ENCODE measurements at regions not wholly inside any gene's neighbourhood (a gene's known extent, or its start where the extent isn't known, plus 50 kb on each side); places are given as distances from the start of the nearest gene placed in this dataset.

DNA sequence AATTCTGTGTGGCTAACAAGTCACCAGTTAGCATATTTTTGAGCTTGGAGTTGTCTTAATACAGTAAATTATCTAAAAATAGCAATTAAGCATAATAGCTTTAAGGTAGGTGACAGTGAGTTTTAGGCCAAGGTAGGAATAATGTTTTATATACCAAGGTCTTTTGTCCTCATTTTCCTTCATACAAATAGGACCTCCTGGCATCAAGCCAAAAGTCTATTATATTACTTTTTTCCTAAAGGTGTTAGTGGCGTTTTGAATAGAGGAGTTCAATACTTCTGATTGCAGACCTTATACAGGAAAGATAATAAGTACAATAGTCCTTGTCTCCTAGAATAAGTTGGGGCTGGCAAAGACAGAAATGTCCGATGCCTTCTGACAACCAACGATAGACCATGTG, 2277.7 kb downstream of the TP53TG3F start:
- DNase-seq: no peak

DNA sequence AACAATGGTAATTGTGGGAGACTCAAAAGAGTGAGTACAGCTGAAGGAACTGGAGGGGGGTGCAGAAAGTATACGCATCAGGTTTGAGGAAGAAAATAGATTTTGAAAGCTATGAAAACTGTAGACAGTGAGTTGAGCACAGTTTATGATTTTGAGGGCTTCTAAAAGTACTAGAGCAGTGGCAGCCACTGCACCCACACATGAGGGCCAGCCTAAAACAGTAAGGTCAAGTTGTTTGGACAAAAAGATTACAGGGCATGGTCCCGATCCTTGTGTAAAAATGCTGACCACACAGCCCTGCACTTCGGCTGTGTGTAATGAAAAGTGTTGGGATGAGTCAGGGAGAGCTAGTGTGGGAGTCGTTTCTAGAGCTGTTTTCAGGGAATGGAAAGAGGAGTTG, 2282.1 kb downstream of the TP53TG3F start:
- no peak for DNase-seq

DNA sequence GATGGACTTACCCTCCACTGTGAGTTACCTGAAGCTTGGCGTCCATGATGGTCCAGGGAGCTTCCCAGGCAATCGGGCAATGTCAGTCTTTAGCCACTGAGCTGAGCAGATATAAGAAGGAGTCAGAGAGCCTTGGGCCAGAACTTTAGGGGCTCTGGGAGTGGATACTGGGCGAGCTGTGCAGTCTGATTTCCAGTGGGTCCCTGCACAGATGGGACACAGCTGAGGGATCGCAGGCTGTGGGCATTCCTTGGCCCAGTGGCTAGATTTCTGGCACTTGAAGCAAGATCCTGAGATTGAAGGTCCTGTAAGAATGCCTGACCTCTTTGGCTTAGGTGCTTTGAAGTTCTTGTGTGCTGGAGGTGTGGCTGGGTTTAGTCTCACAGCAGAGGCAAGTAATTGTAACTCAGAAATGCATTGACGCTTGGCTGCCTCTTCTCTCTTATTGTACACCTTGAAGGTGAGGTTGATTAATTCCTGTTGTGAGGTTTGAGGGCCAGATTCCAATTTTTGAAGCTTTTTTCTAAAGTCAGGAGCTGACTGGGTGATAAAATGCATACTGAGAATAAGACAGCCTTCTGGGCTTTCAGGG, 2283.8 kb downstream of the TP53TG3F start:
- DNase-seq: no peak

DNA sequence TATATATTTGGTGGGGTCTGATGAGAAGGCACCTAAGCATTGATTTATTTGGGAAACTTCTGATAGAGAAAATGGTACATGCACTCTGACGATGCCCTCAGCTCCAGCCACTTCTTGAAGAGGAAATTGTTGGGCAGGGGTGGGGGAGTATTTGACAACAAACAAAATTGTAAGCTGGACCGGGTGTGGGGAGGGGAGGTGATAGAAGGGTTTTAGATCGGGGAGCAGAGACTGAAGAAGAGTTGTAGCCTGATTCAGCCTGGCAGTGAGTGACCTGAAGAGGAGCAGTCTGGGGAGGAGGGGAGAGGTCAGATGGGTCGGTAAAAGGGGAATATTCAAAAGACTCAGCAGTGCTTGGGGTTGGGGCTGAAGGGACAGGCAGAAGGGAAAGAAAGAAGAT, 2284.7 kb downstream of the TP53TG3F start:
- no peak for DNase-seq

DNA sequence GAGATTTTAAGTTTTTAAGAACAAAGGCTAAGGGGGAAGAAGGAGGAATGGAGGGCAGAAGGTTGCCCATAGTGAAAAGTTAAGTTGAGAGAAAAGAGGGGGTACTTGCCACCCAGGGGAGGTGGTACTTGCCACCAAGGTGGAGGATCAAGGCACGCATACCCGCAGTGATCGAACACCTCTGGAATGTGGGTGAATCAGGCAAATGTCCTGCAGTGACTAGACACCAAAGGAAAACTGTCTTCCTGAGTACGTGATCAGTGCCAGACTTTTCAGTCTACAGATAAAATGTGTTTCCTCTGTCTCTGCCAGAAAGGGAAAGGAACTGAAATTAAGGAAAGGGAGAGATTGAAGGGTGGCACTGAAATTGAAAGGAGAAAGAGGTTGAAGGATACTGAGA, 2285.3 kb downstream of the TP53TG3F start:
- no peak for DNase-seq

DNA sequence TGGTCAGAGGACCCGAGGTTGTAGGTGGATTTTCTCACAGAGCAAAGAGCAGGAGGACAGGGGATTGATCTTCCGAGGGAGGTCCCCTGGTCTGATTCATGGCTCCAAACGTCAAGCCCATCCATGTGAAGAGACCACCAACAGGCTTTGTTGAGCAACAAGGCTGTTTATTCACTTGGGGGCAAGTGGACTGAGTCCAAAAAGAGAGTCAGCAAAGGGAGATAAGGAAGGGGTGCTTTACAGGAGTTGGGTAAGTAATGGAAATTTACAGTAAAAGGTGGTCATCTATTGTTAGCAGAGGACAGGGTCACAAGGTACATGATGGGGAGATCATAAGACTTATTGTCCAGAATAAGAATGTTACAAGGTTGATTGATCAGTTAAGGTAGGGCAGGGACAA, 2285.8 kb downstream of the TP53TG3F start:
- DNase-seq: no peak

DNA sequence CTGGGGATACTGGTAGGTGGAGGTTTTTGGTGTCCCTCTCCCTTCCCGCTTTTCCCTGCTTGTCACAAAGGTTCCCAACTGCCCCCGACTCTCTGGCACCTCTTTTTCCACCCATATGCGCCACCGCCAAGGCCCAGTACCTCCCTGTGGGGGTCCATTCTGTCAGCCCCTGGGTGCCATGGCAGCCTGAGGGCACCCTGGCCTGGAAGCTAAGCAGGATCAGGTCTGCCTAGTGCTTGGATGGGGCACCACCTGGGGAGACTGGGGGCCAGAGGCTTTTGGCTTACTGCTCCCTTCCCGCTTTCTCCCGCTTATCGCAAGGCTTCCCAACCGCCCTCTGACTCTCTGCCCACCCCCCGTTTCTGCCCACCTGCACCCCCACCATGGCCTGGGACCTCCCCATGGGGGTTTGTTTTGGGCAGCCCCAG, 2286.4 kb downstream of the TP53TG3F start:
- no peak for DNase-seq

DNA sequence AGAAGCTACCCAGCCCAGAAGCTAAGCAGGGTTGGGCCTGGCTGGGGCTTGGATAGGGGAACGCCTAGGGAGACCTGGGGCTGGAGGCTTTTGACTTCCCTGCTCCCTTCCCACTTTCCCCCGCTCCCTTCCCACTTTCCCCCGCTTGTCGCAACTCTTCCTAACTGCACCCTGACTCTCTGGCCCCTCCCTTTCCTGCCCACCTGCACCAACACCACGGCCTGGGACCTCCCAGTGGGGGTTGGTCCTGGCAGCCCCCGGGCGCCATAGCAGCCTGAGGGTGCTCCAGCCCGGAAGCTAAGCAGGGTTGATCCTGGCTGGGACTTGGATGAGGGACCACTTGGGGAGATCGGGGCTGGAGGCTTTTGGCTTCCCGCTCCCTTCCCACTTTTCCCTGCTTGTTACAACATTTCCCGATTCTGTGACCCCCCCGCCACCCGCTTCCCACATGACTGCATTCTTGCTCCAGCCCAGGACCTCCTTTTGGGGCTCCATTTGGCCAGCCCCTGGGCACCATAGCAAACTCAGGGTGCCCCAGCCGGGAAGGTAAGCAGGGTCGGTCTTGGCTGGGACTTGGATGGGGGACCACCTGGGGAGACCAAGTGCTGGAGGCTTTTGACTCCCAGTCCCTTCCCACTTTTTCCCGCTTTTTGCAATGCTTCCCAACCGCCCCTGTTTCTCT, 2287.0 kb downstream of the TP53TG3F start:
- DNase-seq: no peak

DNA sequence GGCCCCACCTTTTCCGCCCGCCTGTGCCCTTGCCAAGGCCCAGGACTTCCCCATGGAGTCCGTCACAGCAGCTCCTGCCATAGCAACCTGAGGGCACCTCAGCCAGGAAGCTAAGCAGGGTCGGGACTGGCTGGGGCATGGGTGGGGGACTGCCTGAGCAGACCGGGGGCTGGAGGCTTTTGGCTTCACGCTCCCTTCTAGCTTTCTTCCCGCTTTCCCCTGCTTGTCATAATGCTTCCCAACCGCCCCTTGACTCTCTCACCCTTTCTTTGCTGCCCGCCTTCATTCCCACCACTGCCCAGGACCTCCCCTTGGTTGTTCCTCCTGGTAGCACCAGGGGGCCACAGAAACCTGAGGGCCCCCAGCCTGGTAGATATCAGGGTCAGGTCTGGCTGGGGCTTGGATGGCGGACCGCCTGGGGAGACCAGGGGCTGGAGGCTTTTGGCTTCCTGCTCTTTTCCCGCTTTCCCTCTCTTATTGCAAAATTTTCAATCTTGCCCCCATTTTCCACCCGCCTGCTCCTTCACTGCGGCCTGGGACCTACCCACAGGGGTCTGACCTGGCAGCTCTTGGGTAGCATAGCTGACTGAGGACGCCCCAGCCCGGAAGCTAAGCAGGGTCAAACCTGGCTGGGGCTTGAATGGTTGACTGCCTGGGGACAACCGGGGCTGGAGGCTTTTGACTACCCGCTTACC, 2287.7 kb downstream of the TP53TG3F start:
- no peak for DNase-seq

DNA sequence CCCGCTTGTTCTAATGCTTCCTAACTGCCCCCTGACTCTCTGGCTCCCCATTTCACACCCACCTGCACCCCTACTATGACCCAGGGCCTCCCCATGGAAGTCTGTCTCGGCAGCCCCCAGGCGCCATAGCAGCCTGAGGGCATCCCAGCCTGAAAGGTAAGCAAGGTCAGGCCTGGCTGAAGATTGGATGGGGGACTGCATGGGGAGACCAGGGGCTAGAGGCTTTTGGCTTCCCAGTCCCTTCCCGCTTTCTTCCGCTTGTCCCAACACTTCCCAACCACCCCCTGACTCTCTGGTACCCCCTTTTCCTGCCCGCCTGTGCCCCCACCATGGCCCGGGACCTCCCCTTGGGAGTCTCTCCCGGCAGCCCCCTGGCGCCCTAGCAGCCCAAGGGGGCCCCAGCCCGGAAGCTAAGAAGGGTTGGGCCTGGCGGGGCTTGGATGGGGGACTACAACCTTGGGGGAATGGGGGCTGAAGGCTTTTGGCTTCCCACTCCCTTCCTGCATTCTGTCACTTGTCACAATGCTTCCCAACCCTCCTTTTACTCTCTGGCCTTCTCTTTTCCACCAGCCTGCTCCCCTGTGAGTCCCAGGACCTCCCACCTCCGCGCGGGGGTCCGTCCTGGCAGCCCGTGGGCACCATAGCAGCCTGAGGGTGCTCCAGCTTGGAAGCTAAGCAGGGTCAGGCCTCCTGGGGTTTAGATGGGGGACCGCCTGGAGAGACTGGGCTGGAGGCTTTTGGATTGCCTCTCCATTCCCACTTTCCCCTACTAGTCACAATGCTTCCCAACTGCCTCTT, 2288.4 kb downstream of the TP53TG3F start:
- DNase-seq: no peak

DNA sequence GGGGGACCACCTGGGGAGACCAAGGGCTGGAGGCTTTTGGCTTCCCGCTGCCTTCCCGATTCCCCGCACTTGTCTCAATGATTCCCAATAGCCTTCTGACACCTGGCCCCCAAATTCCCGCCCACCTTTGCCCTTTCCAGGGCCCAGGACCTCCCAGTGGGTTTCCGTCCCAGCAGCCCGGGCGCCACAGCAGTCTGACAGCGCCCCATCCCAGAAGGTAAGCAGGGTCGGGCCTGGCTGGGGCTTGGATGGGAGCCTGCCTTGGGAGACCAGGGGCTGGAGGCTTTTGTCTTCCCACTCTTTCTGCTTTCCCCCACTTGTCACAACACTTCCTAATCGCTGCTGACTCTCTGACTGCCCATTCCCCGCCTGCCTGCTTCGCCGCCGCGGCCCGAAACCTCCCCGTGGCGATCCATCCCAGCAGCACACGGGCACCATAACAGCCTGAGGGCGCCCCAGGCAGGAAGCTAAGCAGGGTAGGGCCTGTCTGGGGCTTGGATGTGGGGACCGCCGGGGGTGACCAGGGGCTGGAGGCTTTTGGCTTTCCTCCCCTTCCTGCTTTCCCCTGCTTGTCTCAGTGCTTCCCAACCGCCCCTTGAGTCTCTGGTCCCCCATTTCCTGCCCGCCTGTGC, 2289.3 kb downstream of the TP53TG3F start:
- no peak for DNase-seq

DNA sequence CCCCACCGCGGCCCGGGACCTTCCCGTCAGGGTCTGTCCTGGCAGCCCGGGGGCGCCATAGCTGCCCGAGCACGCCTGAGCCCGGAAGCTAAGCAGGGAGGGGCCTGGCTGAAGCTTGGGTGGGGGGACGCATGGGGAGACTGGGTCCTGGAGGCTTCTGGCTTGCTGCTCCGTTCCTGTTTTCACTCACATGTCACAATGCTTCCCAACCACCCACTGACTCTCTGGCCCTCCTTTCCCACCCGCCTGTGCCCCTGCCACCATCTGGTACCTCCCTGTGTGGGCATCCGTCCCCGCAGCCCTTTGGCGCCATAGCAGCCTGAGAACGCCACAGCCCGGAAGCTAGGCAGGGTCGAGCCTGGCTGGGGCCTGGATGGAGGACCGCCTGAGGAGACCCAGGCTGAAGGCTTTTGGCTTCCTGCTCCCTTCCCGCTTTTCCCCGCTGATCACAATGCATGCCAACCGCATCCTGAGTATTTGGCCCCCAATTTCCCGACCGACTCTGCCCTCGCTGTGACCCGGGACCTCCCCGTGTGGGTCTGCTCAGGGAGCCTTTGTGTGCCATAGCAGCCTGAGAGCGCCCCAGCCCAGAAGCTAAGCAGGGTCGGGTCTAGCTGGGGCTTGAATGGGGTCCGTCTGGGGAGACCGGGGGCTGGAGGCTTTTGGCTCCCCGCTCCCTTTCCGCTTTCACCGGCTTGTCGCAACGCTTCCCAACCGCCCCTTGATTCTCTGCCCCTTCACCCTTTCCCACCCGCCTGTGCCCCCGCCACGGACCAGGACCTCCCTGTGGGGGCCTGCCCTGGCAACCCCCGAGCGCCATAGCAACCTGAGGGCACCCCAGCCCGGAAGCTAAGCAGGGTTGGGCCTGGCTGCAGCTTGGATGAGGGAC, 2290.1 kb downstream of the TP53TG3F start:
- no peak for DNase-seq

DNA sequence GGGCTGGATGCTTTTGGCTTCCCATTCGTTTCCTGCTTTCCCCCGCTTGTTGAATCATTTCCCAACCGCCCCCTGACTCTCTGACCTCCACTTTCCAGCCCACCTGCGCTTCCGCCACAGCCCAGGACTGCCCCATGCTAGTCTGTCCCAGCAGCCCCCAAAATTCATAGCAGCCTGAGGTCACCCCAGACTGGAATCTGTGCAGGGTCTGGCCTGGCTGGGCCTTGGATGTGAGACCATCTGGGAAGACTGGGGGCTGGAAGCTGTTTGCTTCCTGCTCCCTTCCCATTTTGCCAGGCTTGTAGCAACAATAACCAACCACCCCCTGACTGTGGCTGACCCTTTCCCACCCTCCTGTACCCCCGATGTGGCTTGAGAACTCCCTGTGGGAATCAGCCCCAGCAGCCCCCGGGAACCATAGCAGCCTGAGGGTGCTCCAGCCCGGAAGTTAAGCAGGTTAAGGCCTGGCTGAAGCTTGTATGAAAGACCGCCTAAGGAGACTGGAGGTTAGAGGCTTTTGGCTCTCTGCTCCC, 2290.8 kb downstream of the TP53TG3F start:
- no peak for DNase-seq

DNA sequence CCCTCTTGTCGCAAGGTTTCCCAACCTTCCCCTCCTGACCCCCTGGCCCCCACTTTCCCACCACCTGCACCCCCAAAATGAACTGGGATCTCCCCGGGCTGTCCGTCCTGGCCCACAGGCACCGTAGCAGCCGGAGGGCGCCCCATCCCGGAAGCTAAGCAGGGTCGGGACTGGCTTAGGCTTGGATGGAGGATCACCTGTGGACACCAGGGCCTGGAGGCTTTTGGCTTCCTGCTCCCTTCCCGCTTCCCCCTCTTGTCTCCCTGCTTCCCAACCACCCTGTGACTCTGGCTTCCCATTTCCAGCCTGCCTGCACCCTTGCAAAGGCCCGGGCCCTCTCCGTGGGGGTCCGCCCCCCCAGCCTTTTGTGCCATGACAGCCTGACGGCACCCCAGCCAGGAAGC, 2291.3 kb downstream of the TP53TG3F start:
- DNase-seq: no peak

DNA sequence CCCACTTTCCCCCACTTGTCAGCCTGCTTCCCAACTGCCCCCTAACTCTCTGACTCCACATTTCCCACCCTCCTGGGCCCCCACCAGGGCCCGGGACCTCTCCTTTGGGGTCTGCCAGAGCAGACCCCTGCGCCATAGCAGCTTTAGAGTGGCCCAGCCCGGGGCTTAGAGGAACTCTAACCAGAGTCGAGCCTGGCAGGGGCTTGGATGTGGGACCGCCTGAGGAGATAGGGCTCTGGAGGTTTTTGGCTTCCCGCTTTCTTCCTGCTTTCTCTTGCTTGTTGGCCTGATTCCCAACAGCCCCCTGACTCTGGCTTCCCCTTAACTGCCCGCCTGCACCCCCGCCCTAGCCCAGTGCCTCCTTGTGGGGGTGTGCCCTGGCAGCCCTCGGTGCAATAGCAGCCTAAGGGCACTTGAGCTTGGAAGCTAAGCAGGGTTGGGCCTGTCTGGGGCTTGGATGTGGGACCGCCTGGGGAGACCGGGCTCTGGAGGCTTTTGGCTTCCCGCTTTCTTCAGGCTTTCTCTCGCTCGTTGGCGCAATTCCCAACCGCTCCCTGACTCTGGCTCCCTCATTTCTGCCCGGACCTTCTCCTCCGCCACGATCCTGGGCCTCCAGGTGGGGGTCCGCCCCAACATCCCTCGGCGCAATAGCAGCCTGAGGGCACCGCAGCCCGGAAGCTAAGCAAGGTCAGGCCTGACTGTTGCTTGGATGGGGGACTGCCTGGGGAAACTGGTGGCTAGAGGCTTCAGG, 2292.0 kb downstream of the TP53TG3F start:
- DNase-seq: no peak

DNA sequence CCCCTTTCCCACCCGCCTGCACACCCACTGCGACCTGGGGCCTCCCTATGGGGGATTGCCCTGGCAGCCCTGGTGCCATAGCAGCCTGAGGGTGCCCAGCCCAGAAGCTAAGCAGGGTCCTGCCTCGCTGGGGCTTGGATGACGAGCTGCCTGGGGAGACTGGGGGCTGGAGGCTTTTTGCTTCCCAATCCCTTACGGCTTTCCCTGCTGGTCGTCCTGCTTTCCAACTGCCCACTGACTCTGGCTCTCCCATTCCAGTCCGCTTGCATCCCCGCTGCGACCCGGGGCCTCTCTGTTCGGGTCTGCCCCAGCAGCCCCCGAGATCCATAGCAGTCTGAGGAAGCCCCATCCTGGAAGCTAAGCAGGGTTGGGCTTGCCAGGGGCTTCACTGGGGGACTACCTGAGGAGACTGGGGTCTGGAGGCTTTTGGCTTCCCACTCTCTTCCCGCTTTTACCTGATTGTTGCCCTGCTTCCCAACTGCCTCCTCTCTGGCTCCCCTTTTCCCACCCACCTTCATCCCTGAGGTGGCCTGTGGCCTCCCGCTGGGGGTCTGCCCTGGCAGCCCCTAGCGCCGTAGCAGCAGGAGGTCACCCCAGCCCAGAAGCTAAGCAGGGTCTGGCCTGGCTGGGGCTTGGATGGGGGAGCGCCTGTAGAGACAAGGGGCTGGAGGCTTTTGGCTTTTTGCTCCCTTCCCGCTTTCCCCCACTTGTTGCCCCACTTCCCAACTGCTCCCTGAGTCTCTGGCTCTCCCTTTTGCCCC, 2292.8 kb downstream of the TP53TG3F start:
- DNase-seq: no peak

DNA sequence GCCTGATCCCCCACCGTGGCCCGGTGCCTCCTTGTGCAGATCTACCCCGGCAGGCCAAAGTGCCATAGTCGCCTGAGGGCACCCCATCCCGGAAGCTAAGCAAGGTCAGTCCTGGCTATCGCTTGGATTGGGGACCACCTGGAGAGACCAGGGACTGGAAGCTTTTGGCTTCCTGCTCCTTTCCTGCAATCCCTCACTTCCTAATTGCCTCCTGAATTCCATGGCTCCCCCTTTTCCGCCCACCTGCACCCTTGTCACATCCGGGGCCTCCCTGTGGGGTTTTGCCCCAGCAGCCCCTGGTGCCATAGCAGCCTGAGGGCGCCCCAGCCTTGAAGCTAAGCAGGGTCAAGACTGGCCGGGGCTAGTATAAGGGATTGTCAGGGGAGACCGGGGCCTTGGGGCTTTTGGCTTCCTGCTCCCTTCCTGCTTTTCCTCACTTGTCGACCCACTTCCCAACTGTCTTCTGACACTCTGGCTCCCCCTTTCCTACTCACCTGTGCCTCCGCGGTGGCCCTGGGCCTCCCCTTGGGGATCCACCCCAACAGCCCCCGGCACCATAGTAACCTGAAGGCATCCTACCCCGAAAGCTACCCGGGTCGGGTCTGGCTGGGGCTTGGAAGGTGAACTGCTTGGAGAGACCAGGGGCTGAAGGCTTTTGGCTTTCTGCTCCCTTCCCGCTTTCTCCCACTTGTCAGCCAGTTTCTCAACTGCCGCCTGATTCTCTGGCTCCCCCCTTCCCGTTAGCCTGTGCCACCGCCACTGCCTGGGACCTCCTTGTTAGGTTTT, 2293.6 kb downstream of the TP53TG3F start:
- no peak for DNase-seq

DNA sequence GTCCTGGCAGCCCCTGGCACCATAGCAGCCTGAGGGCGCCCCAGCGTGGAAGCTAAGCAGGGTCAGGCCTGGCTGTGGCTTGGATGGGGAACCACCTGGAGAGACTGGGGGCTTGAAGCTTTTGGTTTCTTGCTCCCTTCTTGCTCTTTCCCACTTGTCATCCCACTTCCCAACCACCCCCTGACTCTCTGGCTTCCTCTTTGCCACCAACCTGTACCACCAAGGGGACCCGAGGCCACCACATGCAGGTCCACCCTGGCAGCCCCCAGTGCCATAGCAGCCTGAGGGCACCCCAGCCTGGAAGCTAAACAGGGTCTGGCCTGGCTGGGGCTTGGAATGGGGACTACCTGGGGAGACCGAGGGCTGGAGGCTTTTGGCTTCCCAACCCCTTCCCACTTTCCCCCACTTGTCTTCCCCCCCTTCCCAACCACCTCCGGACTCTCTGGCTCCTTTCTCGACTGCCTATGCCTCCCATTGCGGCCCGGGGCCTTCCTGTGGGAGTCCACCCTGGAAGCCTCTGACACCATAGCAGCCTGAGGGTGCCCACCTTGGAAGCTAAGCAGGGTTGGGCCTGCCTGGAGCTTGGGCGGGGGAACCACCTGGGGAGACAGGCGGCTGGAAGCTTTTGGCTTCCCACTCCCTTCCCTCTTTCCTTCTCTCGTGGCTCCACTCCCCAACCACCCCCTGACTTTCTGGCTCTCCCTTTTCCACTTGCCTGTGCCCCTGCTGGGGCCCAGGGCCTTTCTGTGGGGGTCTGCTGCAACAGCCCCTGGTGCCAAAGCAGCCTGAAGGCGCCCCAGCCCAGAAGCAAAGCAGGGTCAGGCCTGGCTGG, 2294.4 kb downstream of the TP53TG3F start:
- DNase-seq: no peak
